MM.1S (cell line): ENCODE measurements at regions not wholly inside any gene's neighbourhood (a gene's known extent, or its start where the extent isn't known, plus 50 kb on each side); places are given as distances from the start of the nearest gene placed in this dataset.

ENCODE experiments used
- EZH2 ChIP-seq: fragments of 300-600 bp; sonication (generic); optimal IDR thresholded peaks from 2 replicates; pipeline ENCODE3; 2017; ENCODE audit warnings: low read depth, mild to moderate bottlenecking, antibody characterized with exemption, low read length, mixed read lengths
- EZH2phosphoT487 ChIP-seq: fragments of 300-600 bp; sonication (generic); IDR thresholded peaks from 2 replicates; pipeline ENCODE4 v1.6.1; 2018; ENCODE audit warnings: antibody characterized with exemption, low read length

DNA sequence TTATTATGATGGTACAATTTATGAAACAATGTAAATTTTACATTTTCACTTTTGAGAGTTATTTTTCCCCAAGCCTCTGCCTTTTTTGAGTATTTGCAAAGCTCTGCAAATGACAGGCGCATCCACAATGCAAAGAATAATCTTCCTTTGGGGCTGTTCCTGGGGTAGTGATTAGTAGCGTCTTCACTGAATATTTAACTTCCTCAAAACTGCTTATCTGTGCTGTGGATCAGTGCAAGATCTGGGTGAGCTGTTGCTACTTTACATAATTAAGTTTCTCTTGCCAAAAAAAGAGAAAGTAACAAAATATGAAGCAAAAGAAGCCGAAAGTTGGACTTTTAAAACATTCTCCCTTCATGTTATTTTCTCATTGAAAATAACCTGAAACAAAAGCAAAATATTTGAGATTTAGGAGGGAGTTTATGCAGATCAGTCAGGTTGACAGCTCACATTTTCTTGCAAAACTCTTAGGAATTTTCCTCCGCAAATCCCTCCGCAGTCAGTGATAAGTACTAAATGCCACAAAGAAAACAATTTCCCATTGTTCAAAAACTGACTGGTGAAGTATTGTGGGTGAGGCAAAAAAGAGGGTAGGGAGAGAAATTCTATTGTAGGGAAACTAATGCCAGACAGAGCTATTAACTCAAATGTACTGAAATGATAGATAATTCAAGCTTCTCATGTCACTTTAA lies 276.4 kb upstream of the B3GALT2 start:
- TF ChIP-seq EZH2phosphoT487, result no peak
- TF ChIP-seq EZH2, result no peak
